ENCODE measurements at regions not wholly inside any gene's neighbourhood (a gene's known extent, or its start where the extent isn't known, plus 50 kb on each side); places are given as distances from the start of the nearest gene placed in this dataset.

DNA sequence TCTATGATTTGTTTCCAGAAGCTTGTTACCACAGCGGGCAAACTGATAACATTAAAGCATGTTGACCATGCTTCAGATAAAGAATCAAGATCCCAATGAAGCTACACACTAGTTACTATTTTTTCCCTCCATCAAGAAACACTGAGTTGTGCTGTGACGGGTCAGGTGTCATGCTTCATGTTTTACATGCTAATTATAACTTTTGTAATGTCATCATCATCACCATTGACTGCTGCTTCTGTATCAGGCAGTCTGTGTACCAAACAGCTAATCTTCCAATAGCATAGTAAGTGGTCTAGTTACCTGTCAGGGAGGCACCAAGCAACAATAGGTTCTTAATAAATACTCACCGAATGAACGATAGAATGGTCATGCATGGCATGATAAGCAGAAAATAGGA lies 388.1 kb downstream of the THBS2 start:
- WGBS, 2 donors, result 94 to 96% methylated on average over 4 of the region's 4 CpGs
- H3K36me3 ChIP-seq, result no peaks in the 10 kb centered on the region
- no peaks in the 10 kb centered on the region for H3K4me1 ChIP-seq
- intact Hi-C loops (cut with DNase I), result no loop called here
- no peaks in the 10 kb centered on the region for H3K27me3 ChIP-seq
- no peak overlapping the region for H3K27ac ChIP-seq
- no peaks in the 10 kb centered on the region for H3K9me3 ChIP-seq
- H3K4me3 ChIP-seq, result no peak overlapping the region
- DNase-seq, result no peak
- TF ChIP-seq, protein P1, sequence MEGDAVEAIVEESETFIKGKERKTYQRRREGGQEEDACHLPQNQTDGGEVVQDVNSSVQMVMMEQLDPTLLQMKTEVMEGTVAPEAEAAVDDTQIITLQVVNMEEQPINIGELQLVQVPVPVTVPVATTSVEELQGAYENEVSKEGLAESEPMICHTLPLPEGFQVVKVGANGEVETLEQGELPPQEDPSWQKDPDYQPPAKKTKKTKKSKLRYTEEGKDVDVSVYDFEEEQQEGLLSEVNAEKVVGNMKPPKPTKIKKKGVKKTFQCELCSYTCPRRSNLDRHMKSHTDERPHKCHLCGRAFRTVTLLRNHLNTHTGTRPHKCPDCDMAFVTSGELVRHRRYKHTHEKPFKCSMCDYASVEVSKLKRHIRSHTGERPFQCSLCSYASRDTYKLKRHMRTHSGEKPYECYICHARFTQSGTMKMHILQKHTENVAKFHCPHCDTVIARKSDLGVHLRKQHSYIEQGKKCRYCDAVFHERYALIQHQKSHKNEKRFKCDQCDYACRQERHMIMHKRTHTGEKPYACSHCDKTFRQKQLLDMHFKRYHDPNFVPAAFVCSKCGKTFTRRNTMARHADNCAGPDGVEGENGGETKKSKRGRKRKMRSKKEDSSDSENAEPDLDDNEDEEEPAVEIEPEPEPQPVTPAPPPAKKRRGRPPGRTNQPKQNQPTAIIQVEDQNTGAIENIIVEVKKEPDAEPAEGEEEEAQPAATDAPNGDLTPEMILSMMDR (IDR thresholded peaks at IDR 0.05), result no peak
- no peak for TF ChIP-seq EP300 (IDR thresholded peaks at IDR 0.05)
- no peak for TF ChIP-seq POLR2A (IDR thresholded peaks at IDR 0.05)
- TF ChIP-seq POLR2AphosphoS5 (IDR thresholded peaks at IDR 0.05), result no peak

DNA sequence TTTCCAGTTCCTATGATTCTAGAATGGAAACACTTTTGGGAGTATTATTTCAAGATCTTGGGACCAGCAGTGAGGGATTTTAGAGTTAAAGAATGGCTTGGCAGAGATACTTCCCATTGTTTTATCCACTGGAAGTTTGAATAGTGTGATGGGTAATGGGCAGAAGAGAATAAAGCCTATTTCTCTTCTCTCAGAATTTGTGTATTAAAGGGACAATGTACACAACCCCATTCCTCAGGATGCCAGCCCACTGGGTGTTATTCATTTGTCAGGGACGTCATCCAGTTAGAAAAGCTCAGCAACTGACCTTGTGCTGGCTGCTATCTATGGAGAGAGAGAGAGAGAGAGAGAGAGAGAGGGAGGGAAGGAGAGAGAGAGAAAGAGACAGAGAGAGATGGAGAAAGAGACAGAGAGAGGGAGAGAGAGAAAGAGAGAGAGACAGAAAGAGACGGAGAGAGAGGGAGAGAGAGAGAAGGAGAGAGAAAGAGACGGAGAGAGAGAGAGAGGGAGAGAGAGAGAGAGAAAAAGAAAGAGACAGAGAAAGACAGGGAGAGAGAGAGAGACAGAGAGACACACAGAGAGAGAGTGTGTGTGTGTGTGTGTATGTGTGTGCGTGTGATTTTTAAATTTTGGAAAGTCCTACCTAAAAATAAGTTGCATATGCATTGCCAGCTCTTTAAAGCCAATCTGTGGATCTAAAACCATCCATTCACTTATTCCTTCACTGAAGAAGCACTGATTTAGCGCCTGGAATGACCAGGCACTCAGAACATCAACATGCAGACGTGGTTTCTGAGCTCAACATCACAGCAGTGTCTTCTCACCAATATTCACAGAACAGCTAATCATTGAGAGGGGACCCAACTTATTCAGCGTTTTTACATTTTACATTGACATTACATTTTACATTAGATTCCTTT lies 388.8 kb downstream of the THBS2 start:
- no peaks in the 10 kb centered on the region for H3K27me3 ChIP-seq
- intact Hi-C loops (cut with DNase I), result no loop called here
- WGBS, 2 donors, result 79 to 84% methylated on average over 7 of the region's 7 CpGs
- H3K36me3 ChIP-seq, result no peaks in the 10 kb centered on the region
- no peak overlapping the region for H3K27ac ChIP-seq
- DNase-seq, result no peak
- no peaks in the 10 kb centered on the region for H3K4me1 ChIP-seq
- no peak overlapping the region for H3K4me3 ChIP-seq
- no peaks in the 10 kb centered on the region for H3K9me3 ChIP-seq
- TF ChIP-seq POLR2A (IDR thresholded peaks at IDR 0.05) (no peak), EP300 (IDR thresholded peaks at IDR 0.05) (no peak), POLR2AphosphoS5 (IDR thresholded peaks at IDR 0.05) (no peak)
- TF ChIP-seq, protein P1 (IDR thresholded peaks at IDR 0.05), result no peak

DNA sequence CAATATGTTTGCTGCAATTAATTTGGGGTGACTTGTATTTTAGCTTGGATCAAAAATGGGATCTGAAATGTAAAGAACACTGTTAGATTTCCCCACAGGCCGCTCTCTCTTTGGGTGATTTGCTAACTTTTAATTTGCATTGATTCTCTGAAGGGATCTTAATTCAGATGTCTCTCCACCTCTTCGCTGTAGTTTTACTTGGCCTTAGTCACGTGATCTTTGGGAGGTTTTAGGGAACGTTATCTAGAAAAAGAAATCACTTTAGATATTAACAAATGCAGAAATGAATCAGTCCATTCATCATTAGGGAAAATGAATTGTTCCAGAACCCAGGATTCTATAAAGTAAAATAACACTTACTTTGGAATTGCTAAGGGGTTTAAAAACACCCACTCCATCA lies 390.2 kb downstream of the THBS2 start:
- 89 to 90% methylated on average over 4 of the region's 4 CpGs for WGBS, 2 donors
- intact Hi-C loops (cut with DNase I), result no loop called here
- no peaks in the 10 kb centered on the region for H3K9me3 ChIP-seq
- no peak for DNase-seq
- no peaks in the 10 kb centered on the region for H3K36me3 ChIP-seq
- no peak overlapping the region for H3K4me3 ChIP-seq
- TF ChIP-seq POLR2A (IDR thresholded peaks at IDR 0.05) (no peak), POLR2AphosphoS5 (IDR thresholded peaks at IDR 0.05) (no peak), EP300 (IDR thresholded peaks at IDR 0.05) (no peak)
- TF ChIP-seq, protein P1 (IDR thresholded peaks at IDR 0.05), result no peak
- H3K27ac ChIP-seq, result no peak overlapping the region
- no peaks in the 10 kb centered on the region for H3K4me1 ChIP-seq
- no peaks in the 10 kb centered on the region for H3K27me3 ChIP-seq

DNA sequence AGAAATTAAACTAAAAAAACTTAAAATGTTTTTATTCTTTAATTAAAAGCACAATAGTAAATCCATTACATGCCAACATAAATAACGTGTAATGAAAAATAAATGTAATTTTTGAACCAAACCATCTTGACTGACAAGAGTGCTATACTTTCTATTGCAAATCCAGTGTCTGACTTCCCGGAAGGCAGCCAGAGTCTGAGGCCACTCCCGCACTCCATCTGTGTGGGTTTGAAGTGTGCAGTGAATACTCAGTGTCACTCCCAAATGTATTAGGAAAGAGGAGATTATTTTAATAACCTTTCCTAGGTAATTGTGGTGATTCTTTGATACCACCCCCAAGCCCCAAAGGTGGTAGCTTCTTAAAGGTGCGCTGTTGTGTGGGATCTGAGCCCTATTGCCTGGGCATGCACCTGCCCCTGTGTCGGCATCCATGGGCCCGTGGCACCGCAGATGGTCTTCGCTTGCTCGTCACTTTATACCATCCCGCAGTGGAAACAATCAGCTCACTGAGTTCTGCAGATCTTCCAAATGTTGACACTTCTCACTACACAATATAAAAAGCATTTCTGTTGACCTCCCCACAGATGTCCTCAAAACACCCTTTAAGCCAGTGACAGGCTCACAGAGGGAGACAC lies 391.2 kb downstream of the THBS2 start:
- WGBS, 2 donors, result 93 to 95% methylated on average over 10 of the region's 10 CpGs
- Histone ChIP-seq H3K4me3 (no peak overlapping the region), H3K4me1 (no peaks in the 10 kb centered on the region), H3K36me3 (no peaks in the 10 kb centered on the region), H3K27ac (no peak overlapping the region), H3K9me3 (no peaks in the 10 kb centered on the region), H3K27me3 (no peaks in the 10 kb centered on the region)
- TF ChIP-seq, protein P1 (IDR thresholded peaks at IDR 0.05), result no peak
- TF ChIP-seq POLR2AphosphoS5 (IDR thresholded peaks at IDR 0.05), result no peak
- TF ChIP-seq EP300 (IDR thresholded peaks at IDR 0.05), result no peak
- no peak for TF ChIP-seq POLR2A (IDR thresholded peaks at IDR 0.05)
- DNase-seq, result no peak
- intact Hi-C loops (cut with DNase I), result no loop called here
